ENCODE measurements at regions not wholly inside any gene's neighbourhood (a gene's known extent, or its start where the extent isn't known, plus 50 kb on each side); places are given as distances from the start of the nearest gene placed in this dataset.
A peak's percentile ranks its signal among the peaks of the same experiment; 100 is the strongest.

GRCh38 chr10:21191512-21191911 is 294.4 kb upstream of the NEBL start:
- Histone ChIP-seq H3K4me3 (ENCODE audit: control insufficient read depth in 2 of 3, extremely low read depth in 1 of 3, insufficient read depth in 2 of 3, low read depth in 1 of 3, low read length in 3 of 3) (no peak overlapping the region), H3K27me3 (ENCODE audit: control insufficient read depth, extremely low read depth, insufficient read depth, low read length) (no peaks in the 10 kb centered on the region), H2AFZ (ENCODE audit: control insufficient read depth, low read length) (no peak overlapping the region), H3K79me2 (ENCODE audit: control insufficient read depth, insufficient read depth, low read length) (no peaks in the 10 kb centered on the region), H3K9me3 (ENCODE audit: control insufficient read depth, low read depth, low read length) (peaks cover 3% of the 10 kb centered on the region), H3K9ac (ENCODE audit: control insufficient read depth, extremely low read depth, insufficient read depth, low read length) (no peak overlapping the region), H3K36me3 (ENCODE audit: control insufficient read depth in 2 of 2, extremely low read depth in 1 of 2, insufficient read depth in 2 of 2, low read length in 2 of 2) (no peaks in the 10 kb centered on the region), H3K27ac (ENCODE audit: control insufficient read depth, insufficient read depth, low read length) (no peak overlapping the region), H4K20me1 (ENCODE audit: control insufficient read depth, extremely low read depth, insufficient read depth, low read length) (no peaks in the 10 kb centered on the region), H3K4me1 (ENCODE audit: control insufficient read depth, extremely low read depth, insufficient read depth, low read length) (peaks cover 13% of the 10 kb centered on the region), H3K9me1 (ENCODE audit: control insufficient read depth, extremely low read depth, insufficient read depth, low read length) (no peaks in the 10 kb centered on the region), H3K4me2 (ENCODE audit: control insufficient read depth, extremely low read depth, insufficient read depth, low read depth, low read length) (peak overlapping the region; percentile 4)
- no peak for DNase-seq (ENCODE audit: low read depth, low spot score)
- dilution Hi-C loops (cut with MboI; ENCODE audit: extremely low pct_ligation_motif_present, low sequenced_read_pairs) = no loop called here
- TF ChIP-seq EZH2 (IDR thresholded peaks at IDR 0.05; ENCODE audit: low read length) (no peak), CTCF (optimal IDR thresholded peaks at IDR 0.05 in 1 of 3, IDR thresholded peaks at IDR 0.05 in 1 of 3, conservative IDR thresholded peaks at IDR 0.05 in 1 of 3; ENCODE audit: extremely low read depth in 1 of 3, insufficient read depth in 2 of 3, low read length in 3 of 3) (no peak)
- peak; percentile 77 for FAIRE-seq

DNA sequence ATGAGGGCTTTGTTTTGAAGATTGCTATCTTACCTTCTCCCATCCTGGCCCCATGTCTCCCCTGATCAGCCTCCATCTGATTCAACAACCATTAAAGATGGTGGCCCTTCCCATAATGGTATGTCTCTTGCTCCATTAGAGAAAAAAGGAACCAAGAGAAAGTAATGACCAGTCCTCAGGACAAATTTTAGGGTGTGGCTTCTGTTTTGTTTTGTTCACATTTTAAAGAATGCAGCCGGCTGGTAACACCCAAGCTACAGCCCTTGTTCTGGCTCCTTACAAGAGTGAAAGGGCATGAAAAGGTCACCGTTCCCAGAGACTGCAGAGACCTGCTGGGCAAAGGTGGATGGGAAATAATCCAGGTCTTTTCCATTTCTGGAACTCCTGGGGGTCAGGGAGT is 287.9 kb upstream of the NEBL start:
- Histone ChIP-seq H3K79me2 (ENCODE audit: control insufficient read depth, insufficient read depth, low read length) (no peaks in the 10 kb centered on the region), H3K9ac (ENCODE audit: control insufficient read depth, extremely low read depth, insufficient read depth, low read length) (no peak overlapping the region), H3K27me3 (ENCODE audit: control insufficient read depth, extremely low read depth, insufficient read depth, low read length) (no peaks in the 10 kb centered on the region), H3K4me1 (ENCODE audit: control insufficient read depth, extremely low read depth, insufficient read depth, low read length) (peaks cover 25% of the 10 kb centered on the region), H3K9me3 (ENCODE audit: control insufficient read depth, low read depth, low read length) (peaks cover 3% of the 10 kb centered on the region), H3K4me2 (ENCODE audit: control insufficient read depth, extremely low read depth, insufficient read depth, low read depth, low read length) (no peak overlapping the region), H3K27ac (ENCODE audit: control insufficient read depth, insufficient read depth, low read length) (no peak overlapping the region), H3K4me3 (ENCODE audit: control insufficient read depth in 2 of 3, extremely low read depth in 1 of 3, insufficient read depth in 2 of 3, low read depth in 1 of 3, low read length in 3 of 3) (no peak overlapping the region), H2AFZ (ENCODE audit: control insufficient read depth, low read length) (no peak overlapping the region), H3K9me1 (ENCODE audit: control insufficient read depth, extremely low read depth, insufficient read depth, low read length) (no peaks in the 10 kb centered on the region), H3K36me3 (ENCODE audit: control insufficient read depth in 2 of 2, extremely low read depth in 1 of 2, insufficient read depth in 2 of 2, low read length in 2 of 2) (no peaks in the 10 kb centered on the region), H4K20me1 (ENCODE audit: control insufficient read depth, extremely low read depth, insufficient read depth, low read length) (no peaks in the 10 kb centered on the region)
- dilution Hi-C loops (cut with MboI; ENCODE audit: extremely low pct_ligation_motif_present, low sequenced_read_pairs) = no loop called here
- DNase-seq (ENCODE audit: low read depth, low spot score) (no peak), FAIRE-seq (peak; percentile 41)
- no peak for TF ChIP-seq CTCF (optimal IDR thresholded peaks at IDR 0.05 in 1 of 3, IDR thresholded peaks at IDR 0.05 in 1 of 3, conservative IDR thresholded peaks at IDR 0.05 in 1 of 3; ENCODE audit: extremely low read depth in 1 of 3, insufficient read depth in 2 of 3, low read length in 3 of 3)
- no peak for TF ChIP-seq EZH2 (IDR thresholded peaks at IDR 0.05; ENCODE audit: low read length)

Measured in keratinocyte (primary cell).